RPMI7951 (cell line): ENCODE measurements at regions not wholly inside any gene's neighbourhood (a gene's known extent, or its start where the extent isn't known, plus 50 kb on each side); places are given as distances from the start of the nearest gene placed in this dataset.

Experiments used
- DNase-seq: peaks from one replicate; pipeline ENCODE4 v3.0.0-alpha.2; 2012; ENCODE audit warnings: low read depth

DNA sequence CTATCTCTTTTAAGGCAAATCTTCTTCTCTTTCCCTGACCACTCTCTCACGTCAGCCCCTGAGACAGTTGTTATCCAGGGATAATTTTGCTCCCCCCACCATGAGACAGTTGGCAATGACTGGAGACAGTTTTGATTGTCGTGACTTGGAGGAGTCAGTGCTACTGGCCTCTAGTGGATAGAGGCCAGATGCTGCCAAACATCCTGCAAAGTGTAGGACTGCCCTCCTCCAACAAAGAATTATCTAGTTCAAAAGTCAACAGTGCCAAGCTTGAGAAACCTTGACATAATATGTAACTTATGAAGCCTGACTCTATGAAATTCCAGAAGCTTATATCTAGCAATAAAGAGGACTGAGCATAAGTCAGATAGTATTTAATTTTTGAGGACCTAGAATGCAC lies 502.1 kb upstream of the IGFBP7 start:
- no peak for DNase-seq

- DNase-seq = no peak
Observed at GRCh38 chr4:57607566-57608180, 497.5 kb upstream of the IGFBP7 start.

DNA sequence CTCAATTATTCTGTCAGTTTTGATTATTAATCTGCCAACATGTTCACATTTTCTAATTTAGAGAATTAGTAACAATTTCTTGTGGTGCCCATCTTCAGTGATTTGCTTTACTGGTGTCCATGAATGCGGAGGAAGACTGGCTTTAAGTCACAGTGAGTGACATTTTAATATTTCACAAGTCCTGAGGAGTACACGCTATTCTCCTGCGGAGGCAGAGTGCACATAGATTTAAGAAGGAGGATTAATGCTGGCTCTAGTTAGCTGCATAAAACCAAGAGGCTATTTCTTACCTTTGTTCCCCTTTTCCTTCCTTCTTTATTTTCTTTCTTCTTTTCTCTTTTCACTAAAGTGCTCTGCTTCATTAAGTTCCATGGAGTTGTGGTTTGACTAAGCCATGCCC lies 495.2 kb upstream of the IGFBP7 start:
- DNase-seq = no peak

DNA sequence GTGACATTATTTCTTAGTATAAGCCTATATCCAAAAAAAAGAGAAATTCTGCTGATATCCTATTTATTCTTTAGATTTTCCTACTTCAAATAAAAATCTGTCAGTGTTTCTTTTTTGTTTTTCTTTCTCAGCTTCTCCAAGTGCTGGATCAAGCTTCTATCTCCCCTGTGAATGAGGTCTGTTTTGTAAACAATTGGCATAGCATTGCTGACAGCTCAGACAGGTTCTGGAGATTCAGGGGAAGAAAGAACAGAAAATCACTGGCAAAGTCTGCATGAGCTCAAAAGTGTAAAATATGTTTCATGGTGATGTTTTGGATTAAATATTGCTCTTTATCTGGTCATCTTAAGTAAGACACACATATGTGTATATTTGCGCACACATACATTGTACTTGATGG lies 492.0 kb upstream of the IGFBP7 start:
- DNase-seq = no peak

- no peak for DNase-seq
Observed at GRCh38 chr4:57591073-57591472, 480.9 kb upstream of the IGFBP7 start.

DNA sequence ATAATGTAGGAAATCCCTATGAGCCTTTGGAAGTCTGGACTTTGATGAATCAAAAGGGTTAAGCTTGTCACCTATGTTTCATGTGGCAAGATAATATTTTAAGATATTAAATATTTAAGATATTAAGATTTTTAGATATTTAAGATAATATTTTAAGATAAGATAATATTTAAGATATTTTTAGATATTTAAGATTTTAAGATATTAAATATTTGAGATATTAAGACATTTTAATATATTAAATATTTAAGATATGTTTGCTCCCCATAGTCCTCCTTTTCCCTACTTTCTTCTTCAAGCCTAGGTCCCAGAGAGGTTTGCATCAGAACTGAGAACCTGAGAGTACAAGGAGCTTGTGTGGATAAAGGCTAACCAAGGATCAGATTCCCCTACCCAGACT lies 478.4 kb upstream of the IGFBP7 start:
- DNase-seq = no peak

GRCh38 chr4:57580710-57581599 lies 470.8 kb upstream of the IGFBP7 start:
- no peak for DNase-seq

DNA sequence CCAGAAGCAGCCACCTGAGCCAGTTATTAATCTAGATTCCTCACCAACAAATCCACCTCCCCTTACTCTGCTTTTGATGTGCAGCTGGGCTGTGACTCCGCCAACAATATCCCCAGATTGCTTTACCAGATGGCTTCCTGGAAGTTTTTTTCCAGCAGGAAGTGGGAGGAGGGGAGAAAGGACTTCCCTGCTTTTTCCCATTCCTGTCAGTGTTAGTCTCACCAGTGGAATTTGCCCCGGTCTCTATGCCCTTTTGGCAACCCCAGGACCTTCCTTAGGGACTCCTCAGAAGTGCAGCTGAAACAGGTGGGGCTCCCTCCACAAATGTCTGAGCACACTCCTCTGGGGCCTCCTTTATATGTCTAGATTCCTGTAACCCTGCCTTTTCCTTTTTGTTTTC lies 465.2 kb upstream of the IGFBP7 start:
- no peak for DNase-seq

GRCh38 chr4:57554556-57555092 lies 444.4 kb upstream of the IGFBP7 start:
- peak; percentile 0 for DNase-seq

GRCh38 chr4:57553728-57554127 lies 443.5 kb upstream of the IGFBP7 start:
- no peak for DNase-seq

DNA sequence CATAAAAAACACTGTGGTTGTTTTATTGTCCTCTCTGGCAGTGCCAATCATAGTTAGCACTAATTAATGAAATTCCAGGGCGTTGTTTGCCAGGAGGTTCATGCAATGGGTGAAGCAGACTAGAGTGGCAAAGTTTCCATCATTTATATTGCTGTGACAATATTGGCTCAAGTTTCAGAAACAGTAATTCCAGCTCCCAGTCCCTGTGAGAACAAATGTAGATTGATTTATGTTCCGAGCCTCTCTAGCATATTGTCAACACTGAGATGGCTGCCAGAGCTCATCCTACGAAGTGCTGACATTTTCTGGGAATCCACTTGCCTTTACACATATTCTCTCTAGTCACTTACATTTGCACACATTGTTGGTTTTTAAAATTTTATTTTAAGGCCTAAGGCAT lies 440.0 kb upstream of the IGFBP7 start:
- DNase-seq = no peak

- DNase-seq = no peak
Observed at GRCh38 chr4:57548856-57549255, 438.7 kb upstream of the IGFBP7 start.

DNA sequence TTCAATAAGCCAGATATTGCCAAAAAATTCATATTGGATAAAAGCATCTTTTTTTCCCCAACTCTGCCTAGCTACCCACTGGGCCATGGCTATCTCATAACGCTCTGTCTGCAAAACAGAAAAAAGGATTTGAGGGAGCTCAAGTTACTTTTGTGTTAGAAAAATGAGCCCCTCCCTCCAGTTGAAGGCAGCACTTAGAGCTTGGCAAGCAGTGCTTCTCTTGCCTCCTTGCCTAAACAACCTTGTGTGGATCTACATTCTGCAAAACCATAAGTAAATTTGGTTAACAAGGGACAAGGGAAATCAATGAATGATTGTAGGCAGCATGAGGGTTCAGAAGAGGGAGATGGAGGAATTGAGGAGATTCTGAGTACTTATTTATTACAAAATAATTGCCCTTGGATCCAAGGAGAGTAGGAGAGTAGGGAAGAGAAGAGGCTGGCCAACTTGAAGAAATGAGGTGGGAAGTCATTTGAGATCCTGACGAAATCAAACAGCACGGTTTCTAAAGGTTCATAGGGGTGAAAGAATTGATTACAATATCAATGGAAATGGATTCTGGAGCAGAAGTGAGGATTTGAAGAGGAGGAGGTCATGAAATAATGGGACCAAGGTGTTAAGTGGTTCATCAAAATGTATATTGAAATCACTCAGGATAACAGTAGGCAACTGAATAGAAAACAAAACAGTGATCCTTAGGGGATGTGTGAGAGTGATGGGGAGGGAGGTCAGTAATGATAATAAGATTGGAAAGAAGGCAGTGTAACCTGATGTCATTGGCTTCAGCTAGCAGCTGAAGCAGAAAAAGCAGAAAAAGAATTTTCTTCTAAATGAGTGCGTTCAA lies 434.8 kb upstream of the IGFBP7 start:
- DNase-seq = no peak

GRCh38 chr4:57504797-57505530 lies 394.8 kb upstream of the IGFBP7 start:
- no peak for DNase-seq

GRCh38 chr4:57504139-57504538 lies 394.0 kb upstream of the IGFBP7 start:
- no peak for DNase-seq

DNA sequence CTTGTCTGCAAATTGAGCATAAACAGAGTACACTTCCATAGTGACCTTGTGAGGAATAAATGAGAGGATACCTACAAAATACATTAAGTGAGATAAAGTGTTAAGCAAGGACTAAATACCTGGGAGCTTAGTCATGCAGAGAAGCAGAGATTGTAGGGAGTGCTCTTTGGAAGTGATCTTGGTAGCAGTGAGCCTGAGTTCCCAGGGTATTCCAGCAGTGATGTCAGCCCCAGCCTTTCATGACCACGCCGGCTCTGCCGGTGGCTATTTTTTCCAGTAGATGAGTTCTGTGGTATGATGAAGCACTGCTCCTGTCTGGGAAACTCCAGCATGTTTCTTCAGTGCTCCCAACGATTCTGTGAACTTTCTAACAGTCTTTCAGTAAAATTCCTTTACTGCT lies 391.5 kb upstream of the IGFBP7 start:
- DNase-seq = peak; percentile 83

- DNase-seq = peak; percentile 63
Observed at GRCh38 chr4:57499786-57500185, 389.6 kb upstream of the IGFBP7 start.

DNA sequence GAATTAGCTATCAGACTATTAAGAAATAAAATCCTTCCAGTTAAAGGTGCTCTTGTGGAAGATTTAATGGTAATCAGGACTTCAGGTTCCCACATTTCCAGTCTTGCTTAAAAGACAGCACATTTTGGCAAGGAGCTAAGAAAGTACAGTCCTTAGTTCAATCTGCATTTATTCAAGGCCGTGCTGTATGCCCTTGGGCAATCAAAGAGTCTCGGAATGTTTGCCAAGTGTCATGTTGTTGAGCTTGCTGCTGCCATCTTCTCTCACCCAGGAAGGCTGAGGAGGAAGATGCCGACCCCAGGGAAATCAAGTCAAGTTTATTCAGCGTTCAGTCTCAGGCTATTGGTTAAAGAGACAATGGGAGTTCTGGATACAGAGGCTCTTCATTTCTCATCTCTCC lies 388.1 kb upstream of the IGFBP7 start:
- peak; percentile 1 for DNase-seq

- no peak for DNase-seq
Observed at GRCh38 chr4:57496697-57497471, 386.7 kb upstream of the IGFBP7 start.

GRCh38 chr4:57494821-57495220 lies 384.6 kb upstream of the IGFBP7 start:
- no peak for DNase-seq
